BE2C (cell line): ENCODE measurements at regions not wholly inside any gene's neighbourhood (a gene's known extent, or its start where the extent isn't known, plus 50 kb on each side); places are given as distances from the start of the nearest gene placed in this dataset.

Experiments used
- DNase-seq: peaks from one replicate; pipeline ENCODE4 v3.0.0-alpha.2; 2020
- H3K27me3 ChIP-seq: fragments of 250-450 bp; sonication (Bioruptor Pico); 2 replicates; pipeline ENCODE4 v1.5.1; 2020; ENCODE audit warnings: mild to moderate bottlenecking
- H3K36me3 ChIP-seq: fragments of 250-450 bp; sonication (Bioruptor Pico); 2 replicates; pipeline ENCODE4 v1.5.1; 2020; ENCODE audit warnings: mild to moderate bottlenecking
- H3K4me1 ChIP-seq: fragments of 250-450 bp; sonication (Bioruptor Pico); 2 replicates; pipeline ENCODE4 v1.5.1; 2020
- H3K4me3 ChIP-seq: 2 replicates; pipeline ENCODE4 v1.5.1; 2011; ENCODE audit warnings: low read depth, low read length
- H3K9me3 ChIP-seq: fragments of 250-450 bp; sonication (Bioruptor Pico); 2 replicates; pipeline ENCODE4 v1.5.1; 2020
- TF ChIP-seq, protein P1 (sequence below): IDR thresholded peaks from 2 replicates; pipeline ENCODE4 v1.5.1; 2012; ENCODE audit warnings: mild to moderate bottlenecking, low read depth, low read length

- TF ChIP-seq, protein P1, sequence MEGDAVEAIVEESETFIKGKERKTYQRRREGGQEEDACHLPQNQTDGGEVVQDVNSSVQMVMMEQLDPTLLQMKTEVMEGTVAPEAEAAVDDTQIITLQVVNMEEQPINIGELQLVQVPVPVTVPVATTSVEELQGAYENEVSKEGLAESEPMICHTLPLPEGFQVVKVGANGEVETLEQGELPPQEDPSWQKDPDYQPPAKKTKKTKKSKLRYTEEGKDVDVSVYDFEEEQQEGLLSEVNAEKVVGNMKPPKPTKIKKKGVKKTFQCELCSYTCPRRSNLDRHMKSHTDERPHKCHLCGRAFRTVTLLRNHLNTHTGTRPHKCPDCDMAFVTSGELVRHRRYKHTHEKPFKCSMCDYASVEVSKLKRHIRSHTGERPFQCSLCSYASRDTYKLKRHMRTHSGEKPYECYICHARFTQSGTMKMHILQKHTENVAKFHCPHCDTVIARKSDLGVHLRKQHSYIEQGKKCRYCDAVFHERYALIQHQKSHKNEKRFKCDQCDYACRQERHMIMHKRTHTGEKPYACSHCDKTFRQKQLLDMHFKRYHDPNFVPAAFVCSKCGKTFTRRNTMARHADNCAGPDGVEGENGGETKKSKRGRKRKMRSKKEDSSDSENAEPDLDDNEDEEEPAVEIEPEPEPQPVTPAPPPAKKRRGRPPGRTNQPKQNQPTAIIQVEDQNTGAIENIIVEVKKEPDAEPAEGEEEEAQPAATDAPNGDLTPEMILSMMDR, result no peak
- no peak for DNase-seq
- Histone ChIP-seq H3K4me1 (no peaks in the 10 kb centered on the region), H3K9me3 (peaks cover 3% of the 10 kb centered on the region; the same call in 1 of the 2 replicates), H3K36me3 (no peaks in the 10 kb centered on the region), H3K27me3 (no peaks in the 10 kb centered on the region), H3K4me3 (no peak overlapping the region)
These were observed 586.2 kb upstream of the ADAMTS16 start for GRCh38 chr5:4553978-4554377.

DNA sequence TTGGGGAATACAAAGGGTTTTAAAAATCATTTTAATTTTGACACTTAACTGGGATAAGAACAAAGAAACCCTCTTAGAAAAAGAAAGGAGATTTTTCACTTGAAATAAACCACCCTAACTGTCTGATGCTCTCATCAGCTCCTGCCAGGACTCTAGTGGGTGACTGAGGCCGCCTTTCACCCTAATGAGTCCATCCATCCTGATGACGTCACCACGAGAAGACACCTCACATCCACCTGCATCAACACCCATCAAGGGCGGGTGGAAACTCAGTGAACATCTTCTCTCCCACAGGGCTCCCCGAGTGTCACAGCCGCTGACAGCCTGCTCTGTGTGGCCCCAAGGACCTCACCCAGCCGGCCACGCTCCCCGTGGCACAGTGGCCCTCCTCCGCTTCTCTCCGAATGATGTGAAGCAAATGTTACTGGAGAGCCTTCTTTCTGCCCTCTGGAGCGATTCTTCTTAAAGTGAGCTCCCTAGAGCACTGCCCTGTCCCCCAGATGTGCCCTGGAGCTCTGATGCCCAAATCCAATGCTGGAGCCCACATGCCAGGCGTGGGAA lies 584.3 kb upstream of the ADAMTS16 start:
- TF ChIP-seq, protein P1, result no peak
- Histone ChIP-seq H3K4me1 (no peaks in the 10 kb centered on the region), H3K4me3 (no peak overlapping the region), H3K36me3 (no peaks in the 10 kb centered on the region), H3K9me3 (0 out of 2 replicates have a peak, but pooled peaks cover 3% of the 10 kb centered on the region), H3K27me3 (no peaks in the 10 kb centered on the region)
- DNase-seq, result no peak

- DNase-seq, result no peak
- no peaks in the 10 kb centered on the region for H3K4me1 ChIP-seq
- no peaks in the 10 kb centered on the region for H3K9me3 ChIP-seq
- TF ChIP-seq, protein P1, result no peak
- H3K36me3 ChIP-seq, result no peaks in the 10 kb centered on the region
- H3K4me3 ChIP-seq, result no peak overlapping the region
- no peaks in the 10 kb centered on the region for H3K27me3 ChIP-seq
These were observed 578.7 kb upstream of the ADAMTS16 start for GRCh38 chr5:4561403-4561802.

DNA sequence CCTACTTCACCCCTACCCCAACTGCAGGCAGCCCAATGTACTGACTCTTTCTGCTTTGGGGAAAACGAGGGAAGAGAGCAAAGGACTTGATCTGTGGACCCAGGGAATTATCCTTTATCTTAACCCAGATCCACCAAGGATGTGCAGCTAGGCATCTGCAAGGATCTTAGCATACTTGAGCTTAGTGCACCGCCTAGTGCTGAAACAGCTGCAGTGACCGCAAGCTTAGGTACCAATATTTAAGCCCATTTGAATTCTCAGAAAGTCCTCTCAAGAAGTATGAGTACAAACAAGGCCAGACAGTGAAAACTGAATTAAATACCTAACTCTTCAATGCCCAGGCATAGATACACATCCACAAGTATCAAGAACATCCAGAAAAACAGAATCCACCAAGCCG lies 576.7 kb upstream of the ADAMTS16 start:
- Histone ChIP-seq H3K4me3 (no peak overlapping the region), H3K36me3 (no peaks in the 10 kb centered on the region), H3K9me3 (no peaks in the 10 kb centered on the region), H3K4me1 (no peaks in the 10 kb centered on the region), H3K27me3 (no peaks in the 10 kb centered on the region)
- no peak for DNase-seq
- TF ChIP-seq, protein P1, result peak; percentile 2; the same call in 1 of the 2 replicates

DNA sequence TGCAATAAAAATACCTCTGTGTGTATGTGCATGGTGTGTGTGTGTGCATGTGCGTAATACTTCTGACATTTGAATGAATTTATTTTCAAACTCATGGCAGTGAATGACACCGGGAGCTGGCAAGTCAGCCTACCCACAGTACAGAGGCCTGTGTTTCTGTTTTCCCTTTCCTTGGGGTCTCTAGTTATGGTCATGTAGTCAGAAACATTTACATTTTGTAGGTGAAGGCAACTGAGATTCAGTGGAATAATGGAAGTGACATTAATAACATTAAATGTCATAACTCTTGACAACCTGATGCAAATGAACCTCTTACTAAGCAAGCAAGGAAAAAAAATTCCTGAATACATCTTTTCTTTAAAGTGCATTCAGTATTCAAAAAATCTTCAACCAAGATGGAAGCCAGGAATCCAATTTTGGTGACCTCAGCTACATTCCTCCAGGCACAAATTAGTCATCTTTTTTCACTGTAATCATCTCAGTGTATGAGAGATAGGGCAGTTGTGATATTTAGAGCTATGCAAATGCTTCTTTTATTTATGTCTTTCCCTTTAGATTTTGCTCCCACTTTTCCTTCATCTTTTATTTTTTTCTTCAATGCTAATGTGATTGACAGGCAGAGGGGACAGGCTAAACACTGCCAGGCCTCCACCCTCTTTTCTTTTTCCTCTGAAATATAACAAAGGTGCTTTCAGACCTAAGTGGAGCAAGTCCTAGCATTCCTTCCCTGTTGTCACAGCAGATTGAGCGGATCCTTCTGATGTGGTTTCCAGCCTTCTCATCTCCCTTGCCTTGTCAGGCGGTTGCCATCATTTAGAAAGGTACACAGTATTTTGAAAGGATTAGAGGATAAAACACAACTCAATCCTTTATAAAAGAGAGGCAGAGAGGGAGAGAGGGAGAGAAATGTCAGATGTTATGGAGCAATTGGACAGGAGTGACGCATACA lies 569.8 kb upstream of the ADAMTS16 start:
- Histone ChIP-seq H3K27me3 (no peaks in the 10 kb centered on the region), H3K36me3 (no peaks in the 10 kb centered on the region), H3K4me3 (no peak overlapping the region), H3K9me3 (no peaks in the 10 kb centered on the region), H3K4me1 (no peaks in the 10 kb centered on the region)
- TF ChIP-seq, protein P1, result no peak
- DNase-seq, result no peak
